ENCODE measurements at regions not wholly inside any gene's neighbourhood (a gene's known extent, or its start where the extent isn't known, plus 50 kb on each side); places are given as distances from the start of the nearest gene placed in this dataset.

DNA sequence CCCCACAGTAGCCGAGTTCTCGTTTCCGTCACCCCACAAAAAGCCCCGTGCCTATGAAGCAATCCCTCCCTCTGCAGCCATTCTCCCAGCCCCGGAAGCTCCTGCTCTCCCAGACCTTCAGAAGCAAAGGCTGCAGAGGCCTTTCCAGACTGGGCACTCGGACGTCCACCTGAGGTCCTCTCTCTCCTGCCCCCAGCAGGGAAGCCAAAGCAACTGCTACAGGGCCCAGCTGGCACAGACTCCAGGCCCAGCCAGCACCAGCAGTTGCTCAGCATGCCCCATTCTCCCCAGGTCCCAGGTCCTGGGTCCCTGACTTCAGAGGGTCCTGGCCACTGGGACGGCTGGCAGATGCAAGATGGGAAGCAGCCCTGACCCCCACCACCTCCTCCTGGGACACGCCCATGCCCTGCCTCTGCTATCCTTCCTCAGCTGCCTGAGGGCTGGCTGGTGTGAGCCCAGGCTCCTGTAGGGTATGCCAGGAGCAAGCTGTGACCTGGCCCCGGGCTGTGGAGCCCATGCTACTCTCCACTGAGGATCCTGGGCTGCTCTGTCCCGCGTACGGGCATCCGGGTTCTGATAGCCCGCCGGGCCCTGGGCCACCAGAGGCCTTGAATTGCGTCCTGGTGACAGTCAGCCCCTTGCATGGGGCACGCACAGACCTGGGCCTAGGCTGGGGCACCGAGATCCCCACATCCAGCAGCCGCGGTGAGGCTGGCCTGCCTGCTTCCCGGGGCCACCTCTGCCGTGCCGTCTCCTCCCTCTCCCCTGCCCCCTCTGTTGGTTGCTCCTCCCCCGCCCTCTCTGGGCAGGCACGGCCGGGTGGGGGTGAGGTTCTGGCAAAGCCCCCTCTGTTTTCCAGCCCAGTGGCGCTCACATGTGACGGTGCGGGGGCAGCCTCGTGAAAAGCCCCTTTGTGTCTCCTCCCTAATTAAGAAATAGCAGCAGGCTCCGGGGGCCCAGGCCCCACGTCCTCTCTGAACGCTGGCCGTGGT lies 1310.3 kb downstream of the BRD1 start (continued):
- TF ChIP-seq HOXC10 (CRISPR knock-in tag; IDR thresholded peaks at IDR 0.05) (no peak), ZNF211 (tag by site-specific recombination; IDR thresholded peaks at IDR 0.05; ENCODE audit: low read depth) (no peak), ZNF354C (tag by site-specific recombination; IDR thresholded peaks at IDR 0.05; ENCODE audit: borderline replicate concordance, low read depth) (no peak)

DNA sequence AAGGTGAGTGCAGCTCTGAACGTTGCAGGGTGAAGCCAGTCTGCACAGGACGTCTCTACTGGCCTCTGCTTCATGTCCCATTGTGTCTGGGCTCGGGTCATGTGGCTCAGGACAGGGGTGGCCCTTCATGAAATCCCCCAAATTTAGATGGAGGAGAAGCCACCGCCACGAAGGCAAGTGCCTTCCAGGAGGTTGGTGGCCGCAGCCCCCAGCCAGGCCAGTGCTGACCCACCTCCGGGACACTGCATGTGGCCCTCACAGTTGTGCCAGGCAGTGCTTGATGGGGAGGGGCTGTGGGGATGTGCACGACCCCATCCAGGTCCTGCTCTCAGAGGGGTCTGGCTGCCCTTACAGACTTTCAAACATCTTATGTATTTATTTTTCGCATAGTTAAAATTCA lies 1311.1 kb downstream of the BRD1 start:
- CTCF ChIA-PET = interaction anchor here (0.5 kb wide), 1 partner anchor 39 kb away, joined by 3 read pairs; no protein-coding TSS in a partner anchor
- Histone ChIP-seq H3K4me1 (ENCODE audit: control insufficient read depth, insufficient read depth, low read length) (no peaks in the 10 kb centered on the region), H3K9me3 (ENCODE audit: control insufficient read depth, insufficient read depth, low read depth, low read length) (no peaks in the 10 kb centered on the region), H3K4me3 (ENCODE audit: low read depth, low read length) (no peak overlapping the region), H3K36me3 (ENCODE audit: control insufficient read depth in 2 of 2, insufficient read depth in 1 of 2, low read length in 2 of 2) (no peaks in the 10 kb centered on the region), H3K27ac (ENCODE audit: extremely low read depth, low read depth, low read length) (no peak overlapping the region)
- TF ChIP-seq ZNF785 (tag by site-specific recombination; IDR thresholded peaks at IDR 0.05) (no peak), KLF10 (tag by site-specific recombination; IDR thresholded peaks at IDR 0.05) (no peak), ZNF776 (tag by site-specific recombination; IDR thresholded peaks at IDR 0.05; ENCODE audit: borderline replicate concordance) (no peak), ZNF571 (tag by site-specific recombination; IDR thresholded peaks at IDR 0.05) (no peak), KLF7 (tag by site-specific recombination; IDR thresholded peaks at IDR 0.05; ENCODE audit: borderline replicate concordance) (no peak), ZNF2 (tag by site-specific recombination; IDR thresholded peaks at IDR 0.05) (no peak), ZNF366 (tag by site-specific recombination; conservative IDR thresholded peaks at IDR 0.05) (no peak), SALL2 (tag by site-specific recombination; IDR thresholded peaks at IDR 0.05; ENCODE audit: borderline replicate concordance) (no peak), ZNF140 (tag by site-specific recombination; IDR thresholded peaks at IDR 0.05) (no peak)
- TF ChIP-seq, protein P1, sequence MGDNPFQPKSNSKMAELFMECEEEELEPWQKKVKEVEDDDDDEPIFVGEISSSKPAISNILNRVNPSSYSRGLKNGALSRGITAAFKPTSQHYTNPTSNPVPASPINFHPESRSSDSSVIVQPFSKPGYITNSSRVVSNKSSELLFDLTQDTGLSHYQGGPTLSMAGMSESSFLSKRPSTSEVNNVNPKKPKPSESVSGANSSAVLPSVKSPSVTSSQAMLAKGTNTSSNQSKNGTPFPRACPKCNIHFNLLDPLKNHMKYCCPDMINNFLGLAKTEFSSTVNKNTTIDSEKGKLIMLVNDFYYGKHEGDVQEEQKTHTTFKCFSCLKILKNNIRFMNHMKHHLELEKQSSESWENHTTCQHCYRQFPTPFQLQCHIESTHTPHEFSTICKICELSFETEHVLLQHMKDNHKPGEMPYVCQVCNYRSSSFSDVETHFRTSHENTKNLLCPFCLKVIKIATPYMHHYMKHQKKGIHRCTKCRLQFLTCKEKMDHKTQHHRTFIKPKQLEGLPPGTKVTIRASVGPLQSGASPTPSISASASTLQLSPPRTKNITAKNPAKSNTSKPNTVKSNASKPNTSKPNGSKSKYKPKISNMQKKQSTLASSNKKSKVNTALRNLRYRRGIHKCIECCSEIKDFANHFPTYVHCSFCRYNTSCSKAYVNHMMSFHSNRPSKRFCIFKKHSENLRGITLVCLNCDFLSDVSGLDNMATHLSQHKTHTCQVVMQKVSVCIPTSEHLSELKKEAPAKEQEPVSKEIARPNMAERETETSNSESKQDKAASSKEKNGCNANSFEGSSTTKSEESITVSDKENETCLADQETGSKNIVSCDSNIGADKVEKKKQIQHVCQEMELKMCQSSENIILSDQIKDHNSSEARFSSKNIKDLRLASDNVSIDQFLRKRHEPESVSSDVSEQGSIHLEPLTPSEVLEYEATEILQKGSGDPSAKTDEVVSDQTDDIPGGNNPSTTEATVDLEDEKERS (tag by site-specific recombination; IDR thresholded peaks at IDR 0.05) = no peak
- POLR2A ChIA-PET = no interaction called here

DNA sequence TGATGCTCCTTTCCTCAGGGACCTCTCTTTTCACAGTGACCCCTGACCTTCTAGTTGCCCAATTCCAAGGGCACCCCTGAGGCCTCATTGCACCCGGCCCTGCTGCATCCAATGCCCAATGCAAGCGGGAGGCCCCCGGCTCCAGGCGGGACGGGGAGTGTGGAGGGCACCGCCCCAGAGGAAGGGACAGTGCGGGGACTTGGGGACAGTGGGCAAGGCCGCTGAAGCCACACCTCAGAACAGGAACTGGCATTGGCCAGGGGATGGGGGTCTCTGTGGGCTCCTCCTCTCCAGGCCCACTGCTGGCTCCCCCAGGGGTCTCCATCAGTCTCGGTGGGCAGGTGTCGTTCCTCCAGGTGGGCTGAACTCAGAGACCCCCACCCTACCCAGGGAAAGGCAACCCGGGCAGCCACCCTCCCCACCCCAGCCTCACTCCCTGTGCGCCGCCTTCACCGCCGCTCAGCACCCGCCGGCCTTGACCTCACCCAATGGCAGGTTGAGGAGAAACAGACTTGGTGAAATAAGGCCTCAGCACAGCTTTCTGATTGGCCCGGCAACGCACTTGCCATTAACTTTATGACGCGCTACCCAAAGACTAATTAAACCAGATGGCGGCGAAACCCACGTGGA lies 1312.0 kb downstream of the BRD1 start:
- Histone ChIP-seq H3K4me3 (ENCODE audit: low read depth, low read length) (no peak overlapping the region), H3K9me3 (ENCODE audit: control insufficient read depth, insufficient read depth, low read depth, low read length) (no peaks in the 10 kb centered on the region), H3K36me3 (ENCODE audit: control insufficient read depth in 2 of 2, insufficient read depth in 1 of 2, low read length in 2 of 2) (no peaks in the 10 kb centered on the region), H3K4me1 (ENCODE audit: control insufficient read depth, insufficient read depth, low read length) (no peaks in the 10 kb centered on the region), H3K27ac (ENCODE audit: extremely low read depth, low read depth, low read length) (no peak overlapping the region)
- ChIA-PET POLR2A (no interaction called here), CTCF (interaction anchor here (0.5 kb wide), 1 partner anchor 39 kb away, joined by 3 read pairs; no protein-coding TSS in a partner anchor)
- TF ChIP-seq ZBTB21 (tag by site-specific recombination; IDR thresholded peaks at IDR 0.05) (no peak), ZNF335 (tag by site-specific recombination; conservative IDR thresholded peaks at IDR 0.05) (no peak), ZNF10 (tag by site-specific recombination; IDR thresholded peaks at IDR 0.05) (no peak), ZNF202 (tag by site-specific recombination; IDR thresholded peaks at IDR 0.05; ENCODE audit: borderline replicate concordance) (no peak), WT1 (tag by site-specific recombination; IDR thresholded peaks at IDR 0.05) (no peak), ZNF426 (tag by site-specific recombination; IDR thresholded peaks at IDR 0.05) (no peak), ZNF514 (tag by site-specific recombination; IDR thresholded peaks at IDR 0.05) (no peak), ZNF24 (tag by site-specific recombination; IDR thresholded peaks at IDR 0.05) (no peak), ZNF433 (tag by site-specific recombination; IDR thresholded peaks at IDR 0.05; ENCODE audit: low read depth) (no peak), ZNF629 (tag by site-specific recombination; IDR thresholded peaks at IDR 0.05) (no peak), IKZF3 (tag by site-specific recombination; IDR thresholded peaks at IDR 0.05) (no peak), ZNF248 (tag by site-specific recombination; IDR thresholded peaks at IDR 0.05) (no peak), ZNF701 (tag by site-specific recombination; IDR thresholded peaks at IDR 0.05) (no peak)
- TF ChIP-seq, protein P2, sequence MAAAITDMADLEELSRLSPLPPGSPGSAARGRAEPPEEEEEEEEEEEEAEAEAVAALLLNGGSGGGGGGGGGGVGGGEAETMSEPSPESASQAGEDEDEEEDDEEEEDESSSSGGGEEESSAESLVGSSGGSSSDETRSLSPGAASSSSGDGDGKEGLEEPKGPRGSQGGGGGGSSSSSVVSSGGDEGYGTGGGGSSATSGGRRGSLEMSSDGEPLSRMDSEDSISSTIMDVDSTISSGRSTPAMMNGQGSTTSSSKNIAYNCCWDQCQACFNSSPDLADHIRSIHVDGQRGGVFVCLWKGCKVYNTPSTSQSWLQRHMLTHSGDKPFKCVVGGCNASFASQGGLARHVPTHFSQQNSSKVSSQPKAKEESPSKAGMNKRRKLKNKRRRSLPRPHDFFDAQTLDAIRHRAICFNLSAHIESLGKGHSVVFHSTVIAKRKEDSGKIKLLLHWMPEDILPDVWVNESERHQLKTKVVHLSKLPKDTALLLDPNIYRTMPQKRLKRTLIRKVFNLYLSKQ (tag by site-specific recombination; IDR thresholded peaks at IDR 0.05; ENCODE audit: borderline replicate concordance) = no peak
